ENCODE measurements at regions not wholly inside any gene's neighbourhood (a gene's known extent, or its start where the extent isn't known, plus 50 kb on each side); places are given as distances from the start of the nearest gene placed in this dataset.
"Not testable (repeated sequence)": the region's sequence is repeated elsewhere in the genome, so short reads cannot be mapped to it uniquely, and the experiment has no call there.

- TF ChIP-seq, protein P1, sequence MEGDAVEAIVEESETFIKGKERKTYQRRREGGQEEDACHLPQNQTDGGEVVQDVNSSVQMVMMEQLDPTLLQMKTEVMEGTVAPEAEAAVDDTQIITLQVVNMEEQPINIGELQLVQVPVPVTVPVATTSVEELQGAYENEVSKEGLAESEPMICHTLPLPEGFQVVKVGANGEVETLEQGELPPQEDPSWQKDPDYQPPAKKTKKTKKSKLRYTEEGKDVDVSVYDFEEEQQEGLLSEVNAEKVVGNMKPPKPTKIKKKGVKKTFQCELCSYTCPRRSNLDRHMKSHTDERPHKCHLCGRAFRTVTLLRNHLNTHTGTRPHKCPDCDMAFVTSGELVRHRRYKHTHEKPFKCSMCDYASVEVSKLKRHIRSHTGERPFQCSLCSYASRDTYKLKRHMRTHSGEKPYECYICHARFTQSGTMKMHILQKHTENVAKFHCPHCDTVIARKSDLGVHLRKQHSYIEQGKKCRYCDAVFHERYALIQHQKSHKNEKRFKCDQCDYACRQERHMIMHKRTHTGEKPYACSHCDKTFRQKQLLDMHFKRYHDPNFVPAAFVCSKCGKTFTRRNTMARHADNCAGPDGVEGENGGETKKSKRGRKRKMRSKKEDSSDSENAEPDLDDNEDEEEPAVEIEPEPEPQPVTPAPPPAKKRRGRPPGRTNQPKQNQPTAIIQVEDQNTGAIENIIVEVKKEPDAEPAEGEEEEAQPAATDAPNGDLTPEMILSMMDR (conservative IDR thresholded peaks at IDR 0.05; ENCODE audit: low read depth, low read length), result no peak
- no peak for DNase-seq (ENCODE audit: low read depth)
- no peak overlapping the region for H3K4me3 ChIP-seq (ENCODE audit: low read depth, low read length)
These were observed 388.7 kb downstream of the NPHP4 start for GRCh38 chr1:5603353-5604104.

GRCh38 chr1:5602718-5603117 lies 389.5 kb downstream of the NPHP4 start:
- not testable (repeated sequence) for DNase-seq (ENCODE audit: low read depth); H3K4me3 ChIP-seq (ENCODE audit: low read depth, low read length)

DNA sequence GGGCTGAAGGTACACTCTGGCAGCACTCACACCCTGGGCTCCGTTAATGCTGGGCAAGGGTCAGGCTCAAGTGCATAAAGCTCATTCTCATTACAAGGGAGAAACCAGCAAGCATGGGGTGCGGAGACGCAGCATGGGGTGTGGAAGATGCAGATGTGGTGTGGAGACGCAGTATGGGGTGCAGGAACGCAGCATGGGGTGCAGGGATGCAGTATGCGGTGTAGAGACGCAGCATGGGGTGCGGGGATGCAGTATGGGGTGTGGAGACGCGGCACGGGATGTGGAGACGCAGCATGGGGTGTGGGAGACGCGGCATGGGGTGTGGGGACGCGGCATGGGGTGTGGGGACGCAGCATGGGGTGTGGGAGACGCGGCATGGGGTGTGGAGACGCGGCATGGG lies 390.7 kb downstream of the NPHP4 start:
- TF ChIP-seq, protein P1 (conservative IDR thresholded peaks at IDR 0.05; ENCODE audit: low read depth, low read length), result no peak
- no peak for DNase-seq (ENCODE audit: low read depth)
- H3K4me3 ChIP-seq (ENCODE audit: low read depth, low read length), result no peak overlapping the region

- H3K4me3 ChIP-seq (ENCODE audit: low read depth, low read length), result no peak overlapping the region
- no peak for DNase-seq (ENCODE audit: low read depth)
- TF ChIP-seq, protein P1 (conservative IDR thresholded peaks at IDR 0.05; ENCODE audit: low read depth, low read length), result no peak
These were observed 392.7 kb downstream of the NPHP4 start for GRCh38 chr1:5599541-5599940.

DNA sequence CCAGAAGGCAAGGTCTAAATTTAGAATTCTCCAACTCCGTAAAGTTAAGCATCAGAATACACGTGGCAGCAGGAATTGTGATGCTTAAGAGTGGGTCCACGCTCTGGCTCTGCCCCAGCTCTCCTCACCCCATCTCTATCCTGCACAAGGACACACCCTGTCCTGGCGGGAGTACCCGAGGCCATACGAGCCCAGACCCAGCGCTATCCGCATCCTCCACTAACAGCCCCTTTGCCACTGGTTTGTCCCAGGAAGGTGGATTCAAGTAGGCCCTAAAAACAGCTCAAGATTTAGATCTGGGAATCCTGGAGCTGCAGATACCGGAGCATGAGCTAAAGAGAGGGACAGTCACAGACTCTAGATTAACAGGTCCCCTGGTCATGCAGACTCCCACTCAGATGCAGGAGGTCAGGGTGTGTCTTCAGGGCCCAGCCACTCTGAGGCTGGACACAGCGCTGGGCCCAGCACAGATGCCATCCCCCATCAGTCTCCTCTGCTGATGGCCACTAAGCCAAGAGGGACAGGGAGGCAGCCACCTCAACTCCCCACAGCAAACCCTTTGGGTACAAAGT lies 393.3 kb downstream of the NPHP4 start:
- DNase-seq (ENCODE audit: low read depth), result no peak
- TF ChIP-seq, protein P1 (conservative IDR thresholded peaks at IDR 0.05; ENCODE audit: low read depth, low read length), result no peak

GRCh38 chr1:5597991-5598823 lies 394.0 kb downstream of the NPHP4 start:
- no peak for DNase-seq (ENCODE audit: low read depth)
- H3K4me3 ChIP-seq (ENCODE audit: low read depth, low read length), result no peak overlapping the region
- TF ChIP-seq, protein P1 (conservative IDR thresholded peaks at IDR 0.05; ENCODE audit: low read depth, low read length), result no peak

More for the DNA sequence above, 393.3 kb downstream of the NPHP4 start:
- no peak overlapping the region for H3K4me3 ChIP-seq (ENCODE audit: low read depth, low read length)

DNA sequence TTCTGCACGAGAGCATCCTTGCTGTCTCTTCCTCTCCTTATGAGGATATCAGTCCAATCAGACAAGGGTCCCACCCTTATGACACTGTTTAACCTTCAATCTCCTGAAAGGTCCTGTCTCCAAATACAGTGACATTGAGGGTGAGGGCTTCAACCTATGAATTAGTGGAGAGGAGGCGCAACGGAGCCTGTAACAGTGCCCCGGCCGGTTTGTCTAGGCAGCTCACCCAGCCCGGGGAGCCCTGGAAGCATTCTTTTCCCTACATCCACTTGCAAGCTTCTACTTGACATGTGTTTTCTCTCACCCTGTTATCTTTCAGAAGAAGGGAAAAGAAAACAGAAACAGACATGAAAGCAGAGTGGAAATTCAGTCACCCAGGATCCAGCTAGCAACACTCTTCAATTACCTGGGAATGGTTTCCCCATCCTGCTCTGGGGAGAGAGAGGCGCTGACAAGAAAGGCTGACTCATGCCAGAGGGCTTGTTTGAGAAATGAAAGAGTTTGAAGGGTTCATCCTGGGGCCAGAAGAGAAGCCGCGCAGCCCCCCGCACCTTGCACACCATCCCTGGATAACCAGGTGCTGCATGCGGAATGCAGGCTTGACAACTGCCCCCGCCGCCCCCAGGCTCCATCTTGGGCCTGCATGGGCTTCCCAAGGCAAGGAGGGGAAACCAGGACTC lies 394.9 kb downstream of the NPHP4 start:
- no peak overlapping the region for H3K4me3 ChIP-seq (ENCODE audit: low read depth, low read length)
- TF ChIP-seq, protein P1 (conservative IDR thresholded peaks at IDR 0.05; ENCODE audit: low read depth, low read length), result no peak
- no peak for DNase-seq (ENCODE audit: low read depth)
